Right ventricle myocardium superior (tissue), 1 donor: ENCODE measurements at regions not wholly inside any gene's neighbourhood (a gene's known extent, or its start where the extent isn't known, plus 50 kb on each side); places are given as distances from the start of the nearest gene placed in this dataset.
"Not testable (repeated sequence)": the region's sequence is repeated elsewhere in the genome, so short reads cannot be mapped to it uniquely, and the experiment has no call there.

Experiments used
- ATAC-seq: fragments of 200-7000 bp; cut with Tn5 transposase; one replicate; pipeline ENCODE4 v1.9.1; 2020; ENCODE audit warnings: mild to moderate bottlenecking; ENCODE audit not compliant: poor library complexity
- DNase-seq: peaks from one replicate; pipeline ENCODE4 v3.0.0-alpha.2; 2020
- intact Hi-C: fragments of 100-400 bp; cut with DNase I; formaldehyde crosslinking; loops from one replicate; pipeline ENCODE4 v1.11.2; 2022
- donor health status: DM: no; HTN: yes; CAD: no; lungs with severe emphysema.

- intact Hi-C loops: loop anchor here (10.0 kb wide), 2 partner anchors 205 to 425 kb away; no protein-coding TSS in a partner anchor
- DNase-seq, ATAC-seq: not testable (repeated sequence)
Measured at GRCh38 chr22:23379540-23380229, 199.4 kb downstream of the BCR start.

- DNase-seq (no peak), ATAC-seq (no peak)
- intact Hi-C loops: no loop called here
Measured at GRCh38 chr22:23377767-23378166, 197.5 kb downstream of the BCR start.

GRCh38 chr22:23376256-23376655 is 195.9 kb downstream of the BCR start:
- ATAC-seq: no peak
- no peak for DNase-seq
- intact Hi-C loops: no loop called here

- ATAC-seq (no peak), DNase-seq (no peak)
- intact Hi-C loops: no loop called here
Measured at GRCh38 chr22:23375031-23375827, 194.9 kb downstream of the BCR start.

GRCh38 chr22:23373601-23374000 is 193.3 kb downstream of the BCR start:
- intact Hi-C loops: no loop called here
- no peak for DNase-seq
- ATAC-seq: no peak

- DNase-seq (no peak), ATAC-seq (no peak)
- intact Hi-C loops: no loop called here
Measured at GRCh38 chr22:23370251-23370650, 189.9 kb downstream of the BCR start.

- ATAC-seq (no peak), DNase-seq (no peak)
- intact Hi-C loops: no loop called here
Measured at GRCh38 chr22:23369054-23369685, 188.9 kb downstream of the BCR start.
